Fibroblast of lung (primary cell): ENCODE measurements at regions not wholly inside any gene's neighbourhood (a gene's known extent, or its start where the extent isn't known, plus 50 kb on each side); places are given as distances from the start of the nearest gene placed in this dataset.

Source experiments
- DNase-seq, 2 donors: peaks; one replicate each; pipeline versions ENCODE4 v3.0.0 to v3.0.0-alpha.2; 2010; ENCODE audit warnings: low read depth in 2 of 2
- H2AFZ ChIP-seq: 2 replicates; pipeline ENCODE4 v1.5.1; 2012; ENCODE audit warnings: low read length, control low read depth, inconsistent platforms
- H3K27ac ChIP-seq: 2 replicates; pipeline ENCODE4 v1.5.1; 2011; ENCODE audit warnings: low read length, control low read depth; ENCODE audit not compliant: insufficient read depth
- H3K27me3 ChIP-seq: 2 replicates; pipeline ENCODE4 v1.5.1; 2011; ENCODE audit warnings: mild to moderate bottlenecking, low read length; ENCODE audit not compliant: control insufficient read depth, insufficient read depth
- H3K36me3 ChIP-seq: 2 replicates; pipeline ENCODE4 v1.5.1; 2011; ENCODE audit warnings: low read length; ENCODE audit not compliant: control insufficient read depth, insufficient read depth
- H3K4me1 ChIP-seq: 2 replicates; pipeline ENCODE4 v1.5.1; 2011; ENCODE audit warnings: low read length; ENCODE audit not compliant: control insufficient read depth, insufficient read depth; ENCODE audit errors: extremely low read depth
- H3K4me2 ChIP-seq: 2 replicates; pipeline ENCODE4 v1.5.1; 2011; ENCODE audit warnings: low read length, control low read depth; ENCODE audit not compliant: insufficient read depth; ENCODE audit errors: extremely low read depth
- H3K4me3 ChIP-seq, 4 experiments: fragments of 200-600 bp in 1 of 4; sonication (generic) in 1 of 4; replicated peaks in 1 of 4; 2 replicates each; pipeline ENCODE4 v1.5.1; 2011 to 2016; ENCODE audit warnings: low read length in 4 of 4, low read depth in 3 of 4, mild to moderate bottlenecking in 3 of 4, control low read depth in 2 of 4, inconsistent platforms in 1 of 4, mixed read lengths in 1 of 4; ENCODE audit not compliant: insufficient read depth in 1 of 4; ENCODE audit errors: control extremely low read depth in 1 of 4
- H3K79me2 ChIP-seq: 2 replicates; pipeline ENCODE4 v1.5.1; 2012; ENCODE audit warnings: mild to moderate bottlenecking, low read length, inconsistent platforms; ENCODE audit not compliant: control insufficient read depth, insufficient read depth
- H3K9ac ChIP-seq: 2 replicates; pipeline ENCODE4 v1.5.1; 2011; ENCODE audit warnings: mild to moderate bottlenecking, low read length, control low read depth; ENCODE audit not compliant: insufficient read depth
- H3K9me3 ChIP-seq: 2 replicates; pipeline ENCODE4 v1.5.1; 2012; ENCODE audit warnings: low read depth, low read length; ENCODE audit not compliant: control insufficient read depth, insufficient read depth
- H4K20me1 ChIP-seq: 2 replicates; pipeline ENCODE4 v1.5.1; 2011; ENCODE audit warnings: low read length; ENCODE audit not compliant: control insufficient read depth, insufficient read depth; ENCODE audit errors: extremely low read depth
- CTCF ChIP-seq, 2 donors: IDR thresholded peaks in 1 of 2; conservative IDR thresholded peaks in 1 of 2; 1 replicate in 1 of 2; 2 replicates in 1 of 2; pipeline ENCODE4 v1.5.1; 2011 to 2012; ENCODE audit warnings: low read length in 2 of 2, control low read depth in 1 of 2, inconsistent platforms in 1 of 2, low read depth in 1 of 2, mild to moderate bottlenecking in 1 of 2
- EZH2 ChIP-seq: IDR thresholded peaks from 2 replicates; pipeline ENCODE4 v1.5.1; 2012; ENCODE audit warnings: low read length, control low read depth, mild to moderate bottlenecking; ENCODE audit errors: missing control alignments

GRCh38 chr7:153920126-153920525, 132.1 kb upstream of the DPP6 start:
- H3K27ac ChIP-seq = no peak overlapping the region
- no peak overlapping the region for H3K9ac ChIP-seq
- H3K4me2 ChIP-seq = no peak overlapping the region
- no peaks in the 10 kb centered on the region for H3K4me1 ChIP-seq
- H3K36me3 ChIP-seq = no peaks in the 10 kb centered on the region
- H2AFZ ChIP-seq = no peak overlapping the region
- no peaks in the 10 kb centered on the region for H3K79me2 ChIP-seq
- H3K4me3 ChIP-seq = no peak overlapping the region
- no peaks in the 10 kb centered on the region for H4K20me1 ChIP-seq
- H3K9me3 ChIP-seq = peaks cover 2% of the 10 kb centered on the region
- TF ChIP-seq CTCF (conservative IDR thresholded peaks at IDR 0.05 in 1 of 2, IDR thresholded peaks at IDR 0.05 in 1 of 2; ENCODE audit: low read depth in 1 of 2, low read length in 2 of 2) (no peak), EZH2 (no peak)
- no peaks in the 10 kb centered on the region for H3K27me3 ChIP-seq
- no peak for DNase-seq

GRCh38 chr7:153920897-153921296, 131.3 kb upstream of the DPP6 start:
- Histone ChIP-seq H4K20me1 (no peaks in the 10 kb centered on the region), H2AFZ (no peak overlapping the region), H3K9me3 (peaks cover 2% of the 10 kb centered on the region), H3K4me2 (no peak overlapping the region), H3K27me3 (no peaks in the 10 kb centered on the region), H3K27ac (no peak overlapping the region), H3K79me2 (no peaks in the 10 kb centered on the region), H3K4me3 (no peak overlapping the region), H3K9ac (no peak overlapping the region), H3K4me1 (no peaks in the 10 kb centered on the region), H3K36me3 (no peaks in the 10 kb centered on the region)
- no peak for DNase-seq
- TF ChIP-seq CTCF (conservative IDR thresholded peaks at IDR 0.05 in 1 of 2, IDR thresholded peaks at IDR 0.05 in 1 of 2; ENCODE audit: low read depth in 1 of 2, low read length in 2 of 2) (no peak), EZH2 (no peak)

- Histone ChIP-seq H4K20me1 (no peaks in the 10 kb centered on the region), H2AFZ (no peak overlapping the region), H3K27ac (no peak overlapping the region), H3K9me3 (peaks cover 2% of the 10 kb centered on the region), H3K27me3 (no peaks in the 10 kb centered on the region), H3K4me1 (no peaks in the 10 kb centered on the region), H3K4me3 (no peak overlapping the region), H3K36me3 (no peaks in the 10 kb centered on the region), H3K79me2 (no peaks in the 10 kb centered on the region), H3K9ac (no peak overlapping the region), H3K4me2 (no peak overlapping the region)
- DNase-seq = no peak
- no peak for TF ChIP-seq EZH2
- no peak for TF ChIP-seq CTCF (conservative IDR thresholded peaks at IDR 0.05 in 1 of 2, IDR thresholded peaks at IDR 0.05 in 1 of 2; ENCODE audit: low read depth in 1 of 2, low read length in 2 of 2)
Measured at GRCh38 chr7:153921408-153921807, 130.8 kb upstream of the DPP6 start.
